ENCODE measurements at regions not wholly inside any gene's neighbourhood (a gene's known extent, or its start where the extent isn't known, plus 50 kb on each side); places are given as distances from the start of the nearest gene placed in this dataset.

GRCh38 chr2:7916670-7917069, 765.2 kb upstream of the ID2 start:
- Mint-ChIP-seq H3K4me1 (peaks cover 17% of the 10 kb centered on the region), H3K9me3 (no peaks in the 10 kb centered on the region), H3K36me3 (ENCODE audit: low read depth) (no peaks in the 10 kb centered on the region), H3K4me3 (no peak overlapping the region), H3K27me3 (ENCODE audit: low read depth) (peaks cover 25% of the 10 kb centered on the region), H3K27ac (no peak overlapping the region)
- no peak for TF ChIP-seq CTCF (IDR thresholded peaks at IDR 0.05; ENCODE audit: unreplicated experiment in 3 of 3)

- H3K4me1 Mint-ChIP-seq: peaks cover 5% of the 10 kb centered on the region
These were observed 762.3 kb upstream of the ID2 start for GRCh38 chr2:7919510-7919909.

GRCh38 chr2:7924023-7924762, 757.7 kb upstream of the ID2 start:
- no peaks in the 10 kb centered on the region for H3K4me1 Mint-ChIP-seq
- peaks cover 5% of the 10 kb centered on the region for H3K9me3 Mint-ChIP-seq
- H3K27me3 Mint-ChIP-seq (ENCODE audit: low read depth): peaks cover 5% of the 10 kb centered on the region

More at GRCh38 chr2:7919510-7919909, 762.3 kb upstream of the ID2 start:
- H3K9me3 Mint-ChIP-seq: peaks cover 4% of the 10 kb centered on the region
- H3K4me3 Mint-ChIP-seq: no peak overlapping the region
- TF ChIP-seq CTCF (IDR thresholded peaks at IDR 0.05; ENCODE audit: unreplicated experiment in 3 of 3): no peak
- H3K27ac Mint-ChIP-seq: no peak overlapping the region
- peaks cover 23% of the 10 kb centered on the region for H3K27me3 Mint-ChIP-seq (ENCODE audit: low read depth)
- no peaks in the 10 kb centered on the region for H3K36me3 Mint-ChIP-seq (ENCODE audit: low read depth)

GRCh38 chr2:7925506-7925905, 756.4 kb upstream of the ID2 start:
- no peak overlapping the region for H3K27ac Mint-ChIP-seq
- H3K4me3 Mint-ChIP-seq: no peak overlapping the region
- no peak for TF ChIP-seq CTCF (IDR thresholded peaks at IDR 0.05; ENCODE audit: unreplicated experiment in 3 of 3)
- H3K36me3 Mint-ChIP-seq (ENCODE audit: low read depth): no peaks in the 10 kb centered on the region
- peaks cover under 1% of the 10 kb centered on the region for H3K4me1 Mint-ChIP-seq
- H3K27me3 Mint-ChIP-seq (ENCODE audit: low read depth): peaks cover 5% of the 10 kb centered on the region
- peaks cover 6% of the 10 kb centered on the region for H3K9me3 Mint-ChIP-seq

More at GRCh38 chr2:7924023-7924762, 757.7 kb upstream of the ID2 start:
- no peak for TF ChIP-seq CTCF (IDR thresholded peaks at IDR 0.05; ENCODE audit: unreplicated experiment in 3 of 3)
- Mint-ChIP-seq H3K4me3 (no peak overlapping the region), H3K27ac (no peak overlapping the region), H3K36me3 (ENCODE audit: low read depth) (no peaks in the 10 kb centered on the region)

GRCh38 chr2:7927691-7928090, 754.2 kb upstream of the ID2 start:
- Mint-ChIP-seq H3K9me3 (peaks cover 3% of the 10 kb centered on the region), H3K27ac (no peak overlapping the region), H3K4me1 (peaks cover 8% of the 10 kb centered on the region), H3K36me3 (ENCODE audit: low read depth) (no peaks in the 10 kb centered on the region), H3K27me3 (ENCODE audit: low read depth) (peaks cover 8% of the 10 kb centered on the region), H3K4me3 (no peak overlapping the region)
- no peak for TF ChIP-seq CTCF (IDR thresholded peaks at IDR 0.05; ENCODE audit: unreplicated experiment in 3 of 3)

GRCh38 chr2:7929281-7929680, 752.6 kb upstream of the ID2 start:
- no peak for TF ChIP-seq CTCF (IDR thresholded peaks at IDR 0.05; ENCODE audit: unreplicated experiment in 3 of 3)
- H3K4me3 Mint-ChIP-seq: no peak overlapping the region
- peaks cover 3% of the 10 kb centered on the region for H3K27me3 Mint-ChIP-seq (ENCODE audit: low read depth)
- peak overlapping the region in 1 of 3 experiments; percentile 7 for H3K27ac Mint-ChIP-seq
- H3K4me1 Mint-ChIP-seq: peaks cover 8% of the 10 kb centered on the region
- no peaks in the 10 kb centered on the region for H3K36me3 Mint-ChIP-seq (ENCODE audit: low read depth)
- peaks cover 3% of the 10 kb centered on the region for H3K9me3 Mint-ChIP-seq

All from nephron (organoid).